ENCODE measurements at regions not wholly inside any gene's neighbourhood (a gene's known extent, or its start where the extent isn't known, plus 50 kb on each side); places are given as distances from the start of the nearest gene placed in this dataset.

- H4K8ac ChIP-seq (replicated peaks; ENCODE audit: insufficient read length, low read depth, low read length) = no peak overlapping the region
- H3K4me3 Mint-ChIP-seq = no peak overlapping the region
- no peak overlapping the region for H3T11ph ChIP-seq (ENCODE audit: low read length)
- peaks cover 7% of the 10 kb centered on the region; the same call in 1 of the 2 replicates for H3K4me1 ChIP-seq (ENCODE audit: insufficient read depth, low read length)
- H3K18ac ChIP-seq (ENCODE audit: insufficient read length, low read depth, low read length) = no peak overlapping the region
- no peak overlapping the region for H2BK12ac ChIP-seq (ENCODE audit: insufficient read length, low read depth, low read length)
- H4K91ac ChIP-seq (ENCODE audit: insufficient read length, low read depth, low read length) = no peak overlapping the region
- H3K79me1 ChIP-seq (ENCODE audit: insufficient read depth, low read depth, low read length, poor library complexity, severe bottlenecking) = no peaks in the 10 kb centered on the region
- peaks cover 0 to 6% (median 0%) of the 10 kb centered on the region in 3 experiments; a peak in 2 of 7 replicates for H3K36me3 Mint-ChIP-seq (ENCODE audit: insufficient read depth in 1 of 3, low read depth in 3 of 3)
- H3K56ac ChIP-seq (ENCODE audit: insufficient read length, low read depth, low read length) = no peak overlapping the region
- no peak overlapping the region for H3K27ac ChIP-seq (ENCODE audit: insufficient read length, low read depth, low read length)
- H3K9me3 Mint-ChIP-seq = peaks cover 8 to 12% of the 10 kb centered on the region in 2 experiments
- no peaks in the 10 kb centered on the region for H3K79me2 ChIP-seq (ENCODE audit: insufficient read depth, low read length)
- no peak overlapping the region for H2BK120ac ChIP-seq (ENCODE audit: low read depth, low read length, poor library complexity, severe bottlenecking)
- H2AK5ac ChIP-seq (ENCODE audit: insufficient read length, low read length) = no peak overlapping the region
- no peak overlapping the region for H2BK20ac ChIP-seq (ENCODE audit: low read depth, low read length, poor library complexity, severe bottlenecking)
- H3K23ac ChIP-seq (ENCODE audit: insufficient read length, low read depth, low read length) = no peak overlapping the region
- no peaks in the 10 kb centered on the region; the same call in 1 of the 2 replicates for H3K27me3 Mint-ChIP-seq (ENCODE audit: low read depth)
- no peak overlapping the region for H2BK15ac ChIP-seq (ENCODE audit: low read depth, low read length)
- no peak for DNase-seq
- H2AFZ ChIP-seq (ENCODE audit: low read length) = no peak overlapping the region
- H3K4ac ChIP-seq (ENCODE audit: low read depth, low read length) = no peak overlapping the region
- H3K9me3 ChIP-seq (ENCODE audit: control insufficient read depth, low read depth, low read length) = no peaks in the 10 kb centered on the region
- no peaks in the 10 kb centered on the region for H3K23me2 ChIP-seq (ENCODE audit: insufficient read length, low read depth, low read length, poor library complexity, severe bottlenecking)
- TF ChIP-seq CTCF (conservative IDR thresholded peaks at IDR 0.05) = no peak
- H3K4me2 ChIP-seq (ENCODE audit: insufficient read depth, insufficient read length, low read length) = no peak overlapping the region
- H3K9ac ChIP-seq (ENCODE audit: extremely low read depth, insufficient read length, low read length) = no peak overlapping the region
- H3K27ac Mint-ChIP-seq = no peak overlapping the region
- H4K20me1 ChIP-seq (ENCODE audit: control insufficient read depth, insufficient read depth, insufficient read length) = no peaks in the 10 kb centered on the region
- no CpG with 5 or more reads among the region's 3 CpGs for WGBS (ENCODE audit: extremely low coverage, insufficient read length, low lambda C conversion rate)
- H2BK5ac ChIP-seq (ENCODE audit: insufficient read length, low read length) = no peak overlapping the region
- no peaks in the 10 kb centered on the region for H3K27me3 ChIP-seq (ENCODE audit: insufficient read depth, low read length)
- no peak overlapping the region for H3K14ac ChIP-seq (ENCODE audit: insufficient read depth, low read length)
- no peak overlapping the region for H4K5ac ChIP-seq (ENCODE audit: insufficient read length, low read depth, low read length)
- H3K4me1 Mint-ChIP-seq = peaks cover 12 to 18% of the 10 kb centered on the region in 2 experiments
These were observed 329.7 kb downstream of the CYRIA start for GRCh38 chr2:16335947-16336346.

Measured in H9 (cell line).